LNCAP (cell line): ENCODE measurements at regions not wholly inside any gene's neighbourhood (a gene's known extent, or its start where the extent isn't known, plus 50 kb on each side); places are given as distances from the start of the nearest gene placed in this dataset.

Experiments used
- TF ChIP-seq, protein P1 (sequence below): fragments of 450-650 bp; IDR thresholded peaks from 2 replicates; pipeline ENCODE4 v1.5.1; 2017; ENCODE audit warnings: mild to moderate bottlenecking

DNA sequence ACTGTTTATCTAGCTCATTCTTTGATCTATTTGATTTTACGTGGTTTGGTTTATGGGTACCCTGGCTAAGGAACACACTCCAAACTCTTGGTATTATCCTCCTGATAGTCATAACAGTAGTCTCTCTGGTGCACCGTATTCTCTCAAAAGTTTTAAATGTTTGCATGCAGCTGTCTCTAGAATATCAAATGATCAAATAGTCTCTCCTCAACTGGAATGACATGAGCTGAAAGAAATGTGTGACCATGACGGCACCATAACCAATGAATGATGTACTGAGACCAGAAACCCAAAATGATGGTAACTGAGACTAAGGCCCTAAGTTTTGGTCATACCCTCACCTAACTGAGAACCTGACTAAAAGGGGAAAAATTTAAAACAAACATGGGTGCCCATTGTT, 319.4 kb downstream of the SLC7A11 start:
- TF ChIP-seq, protein P1, sequence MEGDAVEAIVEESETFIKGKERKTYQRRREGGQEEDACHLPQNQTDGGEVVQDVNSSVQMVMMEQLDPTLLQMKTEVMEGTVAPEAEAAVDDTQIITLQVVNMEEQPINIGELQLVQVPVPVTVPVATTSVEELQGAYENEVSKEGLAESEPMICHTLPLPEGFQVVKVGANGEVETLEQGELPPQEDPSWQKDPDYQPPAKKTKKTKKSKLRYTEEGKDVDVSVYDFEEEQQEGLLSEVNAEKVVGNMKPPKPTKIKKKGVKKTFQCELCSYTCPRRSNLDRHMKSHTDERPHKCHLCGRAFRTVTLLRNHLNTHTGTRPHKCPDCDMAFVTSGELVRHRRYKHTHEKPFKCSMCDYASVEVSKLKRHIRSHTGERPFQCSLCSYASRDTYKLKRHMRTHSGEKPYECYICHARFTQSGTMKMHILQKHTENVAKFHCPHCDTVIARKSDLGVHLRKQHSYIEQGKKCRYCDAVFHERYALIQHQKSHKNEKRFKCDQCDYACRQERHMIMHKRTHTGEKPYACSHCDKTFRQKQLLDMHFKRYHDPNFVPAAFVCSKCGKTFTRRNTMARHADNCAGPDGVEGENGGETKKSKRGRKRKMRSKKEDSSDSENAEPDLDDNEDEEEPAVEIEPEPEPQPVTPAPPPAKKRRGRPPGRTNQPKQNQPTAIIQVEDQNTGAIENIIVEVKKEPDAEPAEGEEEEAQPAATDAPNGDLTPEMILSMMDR, result no peak

DNA sequence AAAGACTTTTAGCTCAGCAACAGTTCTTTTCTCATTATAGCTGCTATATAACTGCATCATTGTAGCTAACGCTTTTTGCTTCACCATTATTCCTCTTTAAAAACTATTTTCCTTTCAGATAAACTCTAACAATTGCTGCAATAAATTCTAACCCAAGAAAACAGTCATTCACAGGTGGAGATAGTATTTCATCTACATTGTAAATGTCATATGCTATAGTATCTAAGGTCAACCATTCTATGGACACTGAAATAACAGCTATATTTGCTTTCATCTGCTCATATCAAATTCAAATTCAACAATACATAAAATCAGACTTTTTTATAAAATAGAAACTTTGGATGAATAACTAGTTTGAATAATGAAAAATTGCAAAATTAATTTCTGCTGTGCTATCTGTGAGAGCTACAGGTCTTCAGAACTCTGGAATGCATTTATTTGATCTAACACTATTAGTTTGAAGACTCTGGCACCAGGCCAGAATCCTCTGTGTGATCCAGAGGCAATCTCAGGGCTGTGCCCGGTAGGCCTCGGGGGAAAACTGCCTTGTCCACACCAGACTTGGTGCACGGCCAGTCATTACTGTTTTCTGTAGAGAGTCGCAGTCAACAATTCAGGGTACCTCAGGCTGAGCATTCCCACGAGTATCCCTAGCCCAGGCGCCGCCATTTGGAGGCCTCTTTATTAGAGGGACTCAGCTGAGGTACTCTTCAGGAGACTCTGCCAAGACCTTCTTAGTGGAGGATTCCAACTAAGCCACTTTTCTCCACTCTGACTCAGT, 332.4 kb downstream of the SLC7A11 start:
- TF ChIP-seq, protein P1, result no peak

DNA sequence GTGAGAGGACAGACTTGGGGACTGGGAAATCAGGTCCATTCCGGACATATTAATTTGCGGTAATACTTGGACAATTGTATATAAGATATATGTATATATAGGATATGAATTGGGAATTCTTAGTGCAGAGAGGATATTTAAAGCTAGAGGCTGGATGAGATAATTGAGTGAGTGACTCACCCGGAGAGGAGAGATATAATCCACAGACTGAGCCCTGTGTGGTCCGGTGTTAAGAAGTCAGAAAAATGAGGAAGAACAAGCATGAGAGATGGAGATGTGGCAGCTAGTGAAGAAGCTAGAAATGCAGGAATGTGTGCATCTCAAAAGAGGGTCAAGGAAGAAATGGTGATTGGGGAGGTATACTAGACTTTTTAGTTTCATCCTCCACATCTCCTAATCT, 336.2 kb downstream of the SLC7A11 start:
- TF ChIP-seq, protein P1, result no peak

DNA sequence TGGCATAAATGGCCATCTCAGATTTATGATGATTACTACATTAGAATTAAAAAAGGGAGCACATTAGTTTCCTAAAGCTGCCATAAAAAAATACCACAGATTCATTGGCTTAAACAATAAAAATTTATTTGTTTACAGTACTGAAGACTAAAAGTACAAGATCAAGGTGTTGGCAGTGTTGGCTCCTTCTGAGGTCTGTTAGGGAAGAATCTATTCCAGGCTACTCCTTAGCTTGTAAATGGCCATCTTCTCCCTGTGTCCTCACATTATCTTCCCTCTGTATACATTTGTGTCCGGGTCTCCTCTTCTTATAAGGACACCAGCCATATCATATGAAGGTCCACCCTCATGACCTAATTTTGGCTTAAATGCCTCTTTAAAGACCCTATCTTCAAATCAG, 341.0 kb downstream of the SLC7A11 start:
- TF ChIP-seq, protein P1, result no peak

DNA sequence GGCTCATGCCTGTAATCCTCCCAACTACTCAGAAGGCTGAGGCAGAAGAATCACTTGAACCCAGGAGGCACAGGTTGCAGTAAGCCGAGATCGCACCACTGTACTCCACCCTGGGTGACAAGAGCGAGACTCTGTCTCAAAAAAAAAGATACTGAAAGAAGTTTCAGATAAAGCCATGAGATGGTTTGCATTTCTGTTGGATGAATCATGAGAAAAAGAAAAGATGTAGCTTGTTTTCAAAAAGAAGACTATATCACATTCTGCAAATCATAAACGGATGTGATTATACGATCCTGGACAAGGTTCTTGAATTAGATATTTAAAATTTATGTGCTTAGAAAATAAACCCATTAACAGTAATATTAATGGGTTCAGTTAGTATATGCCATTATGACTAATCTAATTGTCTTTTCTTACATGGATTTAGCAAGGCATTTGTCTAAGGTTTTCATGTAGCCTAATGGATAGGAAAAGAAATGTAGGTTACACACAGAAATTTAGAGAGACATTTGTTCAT, 345.9 kb downstream of the SLC7A11 start:
- TF ChIP-seq, protein P1, result no peak

DNA sequence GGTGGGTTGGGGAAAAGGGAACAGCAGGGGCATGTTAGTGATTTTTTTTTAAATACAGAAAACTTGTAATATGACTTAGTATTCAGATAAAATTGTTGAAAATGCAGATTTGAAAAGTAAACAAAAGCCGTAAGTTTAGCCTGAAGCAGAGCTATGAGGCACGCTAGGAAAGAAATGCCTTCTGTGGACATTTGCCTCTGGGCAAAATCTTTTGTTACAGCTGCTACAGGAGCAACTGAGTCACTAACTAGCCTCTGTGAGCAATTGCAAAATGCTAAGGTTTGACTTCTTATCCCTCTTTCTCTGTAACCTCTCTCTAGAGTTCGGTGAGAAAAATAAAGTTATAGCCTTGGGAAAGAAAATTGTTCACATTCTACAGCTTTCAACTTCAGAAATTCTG, 350.0 kb downstream of the SLC7A11 start:
- TF ChIP-seq, protein P1, result no peak

DNA sequence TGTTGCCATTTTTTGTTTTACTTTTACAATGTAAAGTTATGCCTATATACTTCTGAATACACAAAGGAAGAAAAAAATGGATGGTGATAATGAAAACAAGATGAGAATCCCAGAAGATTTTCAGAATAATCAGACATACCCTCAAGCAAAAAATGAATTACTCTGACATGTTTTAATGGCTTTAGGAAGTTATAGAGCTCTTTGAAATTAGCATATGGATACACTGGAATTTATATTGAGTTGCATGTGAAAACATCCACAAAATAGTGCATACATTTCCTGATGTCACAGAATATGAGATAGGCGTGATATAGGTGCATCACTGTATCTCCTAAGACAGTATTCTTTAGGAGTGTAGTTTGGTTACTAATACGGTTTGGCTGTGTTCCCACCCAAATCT, 351.3 kb downstream of the SLC7A11 start:
- TF ChIP-seq, protein P1, result no peak

DNA sequence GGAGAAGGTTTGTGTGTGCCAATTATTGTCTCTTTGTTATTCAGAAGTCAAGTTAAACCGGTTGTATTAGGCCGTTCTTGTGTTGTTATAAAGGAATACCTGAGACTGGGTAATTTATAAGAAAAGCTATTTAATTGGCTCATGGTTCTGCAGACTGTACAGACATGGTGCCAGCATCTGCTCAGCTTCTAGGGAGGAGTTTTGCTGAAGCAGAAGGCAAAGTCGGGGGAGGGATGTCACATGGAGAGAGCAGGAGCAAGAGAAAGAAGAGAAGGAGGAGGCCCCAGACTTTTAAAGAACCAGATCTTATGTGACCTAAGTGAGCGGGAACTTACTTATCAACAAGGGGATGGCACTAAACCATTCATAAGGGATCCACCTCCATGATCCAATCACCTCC, 349.3 kb upstream of the PCDH18 start:
- TF ChIP-seq, protein P1, result no peak
